Stomach (tissue), 8 donors: ENCODE measurements at regions not wholly inside any gene's neighbourhood (a gene's known extent, or its start where the extent isn't known, plus 50 kb on each side); places are given as distances from the start of the nearest gene placed in this dataset.
"Not testable (repeated sequence)": the region's sequence is repeated elsewhere in the genome, so short reads cannot be mapped to it uniquely, and the experiment has no call there.

Experiments
- DNase-seq, 2 donors: peaks; one replicate each; pipeline versions ENCODE4 v3.0.0 to v3.0.0-alpha.2; 2013 to 2019
- H3K27ac ChIP-seq, 5 donors: fragments of 200-600 bp in 4 of 5; sonication (generic) in 4 of 5; one replicate each; pipeline ENCODE4 v1.5.1; 2013 to 2019; ENCODE audit warnings: mild to moderate bottlenecking in 1 of 5, moderate library complexity in 1 of 5
- H3K27me3 ChIP-seq, 3 donors: fragments of 200-600 bp; sonication (generic); one replicate each; pipeline ENCODE4 v1.5.1; 2017 to 2019; ENCODE audit warnings: mixed run types in 1 of 3
- H3K36me3 ChIP-seq, 4 donors: fragments of 200-600 bp; sonication (generic); 1 replicate in 3 of 4; 2 replicates in 1 of 4; pipeline ENCODE4 v1.5.1; 2016 to 2019
- H3K4me1 ChIP-seq, 4 donors: fragments of 200-600 bp; sonication (generic); one replicate each; pipeline ENCODE4 v1.5.1; 2016 to 2019
- H3K4me3 ChIP-seq, 4 donors: fragments of 200-600 bp; sonication (generic) in 3 of 4; one replicate each; pipeline ENCODE4 v1.5.1; 2016 to 2019; ENCODE audit warnings: mild to moderate bottlenecking in 1 of 4
- H3K9me3 ChIP-seq, 4 donors: fragments of 200-600 bp; sonication (generic); one replicate each; pipeline ENCODE4 v1.5.1; 2016 to 2019
- CTCF ChIP-seq, 7 experiments: fragments of 450-650 bp in 4 of 7; fragments of 200-600 bp in 3 of 7; sonication (generic) in 3 of 7; IDR thresholded peaks; one replicate each; pipeline ENCODE4 v1.5.1; 2016 to 2019; ENCODE audit warnings: antibody characterized with exemption in 7 of 7, control low read depth in 2 of 7, mild to moderate bottlenecking in 1 of 7
- EP300 ChIP-seq: sonication (generic); formaldehyde crosslinking; IDR thresholded peaks from one replicate; pipeline ENCODE4 v1.6.1; 2017; ENCODE audit warnings: antibody characterized with exemption
- POLR2A ChIP-seq, 4 donors: fragments of 450-650 bp; IDR thresholded peaks; one replicate each; pipeline ENCODE4 v1.6.1; 2016; ENCODE audit warnings: antibody characterized with exemption in 4 of 4, control low read depth in 2 of 4, mild to moderate bottlenecking in 1 of 4, moderate library complexity in 1 of 4
- POLR2AphosphoS5 ChIP-seq, 3 donors: sonication (generic); formaldehyde crosslinking; IDR thresholded peaks; one replicate each; pipeline ENCODE4 v1.6.1; 2016; ENCODE audit warnings: antibody characterized with exemption in 3 of 3
- WGBS, 5 donors: extraction: QIAGEN DNeasy Blood & Tissue Kit in 3 of 5; methylation state at CpG; one replicate each; pipeline versions ENCODE4 v1.1.5 to v1.1.7; 2013 to 2018; 5-methylcytosine and 5-hydroxymethylcytosine counted together
- intact Hi-C: fragments of 100-400 bp; cut with DNase I; formaldehyde crosslinking; loops from one replicate; pipeline ENCODE4 v1.15.1; 2023; ENCODE audit warnings: low total_unique reads
- donor health status: healthy with polysubstance abuse.
- donor health status: Bipolar disorder and iron deficiency.
- donor health status: healthy.

- H3K27me3 ChIP-seq: no peaks in the 10 kb centered on the region
- TF ChIP-seq POLR2AphosphoS5 (IDR thresholded peaks at IDR 0.05) (peak in 2 of 3 donors; percentile 53 to 63), EP300 (no peak)
- 17 to 37% (median 28%) methylated on average over 4 of the region's 4 CpGs for WGBS, 5 donors
- H3K4me3 ChIP-seq: no peak overlapping the region
- no peak overlapping the region for H3K27ac ChIP-seq
- H3K4me1 ChIP-seq: peaks cover 0 to 13% (median 3%) of the 10 kb centered on the region in 4 donors
- H3K9me3 ChIP-seq: peaks cover 0 to 4% (median 2%) of the 10 kb centered on the region in 4 donors
- intact Hi-C loops: no loop called here
- H3K36me3 ChIP-seq: no peaks in the 10 kb centered on the region
- DNase-seq: peak in 1 of 2 donors; percentile 45
Measured at GRCh38 chr14:53842938-53843337, 113.7 kb downstream of the BMP4 start.

GRCh38 chr14:53841109-53842099 is 115.2 kb downstream of the BMP4 start:
- TF ChIP-seq CTCF (IDR thresholded peaks at IDR 0.05) (no peak), POLR2AphosphoS5 (IDR thresholded peaks at IDR 0.05) (no peak), POLR2A (IDR thresholded peaks at IDR 0.05) (no peak), EP300 (no peak)
- 80 to 89% (median 85%) methylated on average over 3 of the region's 3 CpGs for WGBS, 5 donors
- intact Hi-C loops: no loop called here
- DNase-seq: no peak
- Histone ChIP-seq H3K9me3 (peaks cover 0 to 13% (median 10%) of the 10 kb centered on the region in 4 donors), H3K27me3 (no peaks in the 10 kb centered on the region), H3K4me1 (peaks cover 0 to 13% (median 3%) of the 10 kb centered on the region in 4 donors), H3K4me3 (no peak overlapping the region), H3K27ac (no peak overlapping the region), H3K36me3 (no peaks in the 10 kb centered on the region)

- intact Hi-C loops: no loop called here
- Histone ChIP-seq H3K4me3 (no peak overlapping the region), H3K27me3 (no peaks in the 10 kb centered on the region), H3K4me1 (peaks cover 0 to 13% (median 3%) of the 10 kb centered on the region in 4 donors), H3K27ac (no peak overlapping the region), H3K9me3 (peaks cover 0 to 13% (median 10%) of the 10 kb centered on the region in 4 donors), H3K36me3 (no peaks in the 10 kb centered on the region)
- WGBS, 5 donors: 62 to 76% (median 64%) methylated on average over 2 of the region's 2 CpGs
- no peak for DNase-seq
- TF ChIP-seq POLR2AphosphoS5 (IDR thresholded peaks at IDR 0.05): no peak
- no peak for TF ChIP-seq CTCF (IDR thresholded peaks at IDR 0.05)
- no peak for TF ChIP-seq POLR2A (IDR thresholded peaks at IDR 0.05)
- TF ChIP-seq EP300: no peak
Measured at GRCh38 chr14:53840444-53840843, 116.2 kb downstream of the BMP4 start.

GRCh38 chr14:53838374-53838773 is 118.3 kb downstream of the BMP4 start:
- no peaks in the 10 kb centered on the region for H3K27me3 ChIP-seq
- H3K4me1 ChIP-seq: peaks cover 0 to 11% (median 3%) of the 10 kb centered on the region in 4 donors
- no peak for DNase-seq
- H3K36me3 ChIP-seq: no peaks in the 10 kb centered on the region
- H3K4me3 ChIP-seq: no peak overlapping the region
- TF ChIP-seq POLR2AphosphoS5 (IDR thresholded peaks at IDR 0.05): no peak
- TF ChIP-seq POLR2A (IDR thresholded peaks at IDR 0.05): no peak
- no peak for TF ChIP-seq EP300
- no peak for TF ChIP-seq CTCF (IDR thresholded peaks at IDR 0.05)
- H3K27ac ChIP-seq: no peak overlapping the region
- intact Hi-C loops: no loop called here
- WGBS, 5 donors: 56 to 83% (median 63%) methylated on average over 4 of the region's 4 CpGs
- peaks cover 0 to 13% (median 10%) of the 10 kb centered on the region in 4 donors for H3K9me3 ChIP-seq

GRCh38 chr14:53837656-53838055 is 119.0 kb downstream of the BMP4 start:
- H3K4me3 ChIP-seq, H3K27ac ChIP-seq, DNase-seq, H3K36me3 ChIP-seq, intact Hi-C loops, H3K4me1 ChIP-seq, H3K27me3 ChIP-seq: not testable (repeated sequence)
- H3K9me3 ChIP-seq: peaks cover 0 to 13% (median 10%) of the 10 kb centered on the region in 4 donors
- 74 to 84% (median 78%) methylated on average over 2 of the region's 2 CpGs for WGBS, 5 donors
